ENCODE measurements at regions not wholly inside any gene's neighbourhood (a gene's known extent, or its start where the extent isn't known, plus 50 kb on each side); places are given as distances from the start of the nearest gene placed in this dataset.

DNA sequence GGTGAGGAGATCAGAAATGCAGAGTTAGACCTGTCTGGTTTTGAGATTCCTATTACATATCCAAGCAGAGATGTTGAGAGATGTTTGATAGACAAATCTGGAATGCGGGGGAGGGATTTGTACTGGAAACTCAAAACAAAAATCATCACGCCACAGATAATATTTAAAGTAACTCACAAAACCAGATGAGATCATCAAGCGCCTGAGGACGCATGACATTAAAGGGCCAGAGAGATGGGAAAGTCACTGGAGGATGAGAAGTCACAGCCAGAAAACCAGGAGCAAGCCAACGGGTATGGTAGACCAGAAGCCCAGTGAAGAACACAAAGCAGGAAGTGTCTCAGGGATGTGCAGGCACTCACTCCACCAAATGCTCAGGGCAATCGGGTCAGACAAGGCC lies 87.7 kb downstream of the DLL1 start:
- TF ChIP-seq, protein P1, sequence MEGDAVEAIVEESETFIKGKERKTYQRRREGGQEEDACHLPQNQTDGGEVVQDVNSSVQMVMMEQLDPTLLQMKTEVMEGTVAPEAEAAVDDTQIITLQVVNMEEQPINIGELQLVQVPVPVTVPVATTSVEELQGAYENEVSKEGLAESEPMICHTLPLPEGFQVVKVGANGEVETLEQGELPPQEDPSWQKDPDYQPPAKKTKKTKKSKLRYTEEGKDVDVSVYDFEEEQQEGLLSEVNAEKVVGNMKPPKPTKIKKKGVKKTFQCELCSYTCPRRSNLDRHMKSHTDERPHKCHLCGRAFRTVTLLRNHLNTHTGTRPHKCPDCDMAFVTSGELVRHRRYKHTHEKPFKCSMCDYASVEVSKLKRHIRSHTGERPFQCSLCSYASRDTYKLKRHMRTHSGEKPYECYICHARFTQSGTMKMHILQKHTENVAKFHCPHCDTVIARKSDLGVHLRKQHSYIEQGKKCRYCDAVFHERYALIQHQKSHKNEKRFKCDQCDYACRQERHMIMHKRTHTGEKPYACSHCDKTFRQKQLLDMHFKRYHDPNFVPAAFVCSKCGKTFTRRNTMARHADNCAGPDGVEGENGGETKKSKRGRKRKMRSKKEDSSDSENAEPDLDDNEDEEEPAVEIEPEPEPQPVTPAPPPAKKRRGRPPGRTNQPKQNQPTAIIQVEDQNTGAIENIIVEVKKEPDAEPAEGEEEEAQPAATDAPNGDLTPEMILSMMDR (IDR thresholded peaks at IDR 0.05), result no peak
- Histone ChIP-seq H3K36me3 (no peaks in the 10 kb centered on the region), H3K27me3 (no peaks in the 10 kb centered on the region), H3K27ac (no peak overlapping the region), H3K4me1 (ENCODE audit: control insufficient read depth in 1 of 2, insufficient read depth in 1 of 2, low read depth in 1 of 2, low read length in 1 of 2) (no peaks in the 10 kb centered on the region), H3K4me3 (ENCODE audit: low read depth in 1 of 2, low read length in 1 of 2) (no peak overlapping the region), H3K9me3 (no peaks in the 10 kb centered on the region)

GRCh38 chr6:170202416-170203135 lies 88.3 kb downstream of the DLL1 start:
- TF ChIP-seq, protein P1 (IDR thresholded peaks at IDR 0.05), result no peak
- no peak overlapping the region for H3K27ac ChIP-seq
- H3K4me1 ChIP-seq (ENCODE audit: control insufficient read depth in 1 of 2, insufficient read depth in 1 of 2, low read depth in 1 of 2, low read length in 1 of 2), result no peaks in the 10 kb centered on the region
- H3K27me3 ChIP-seq, result no peaks in the 10 kb centered on the region
- no peaks in the 10 kb centered on the region for H3K9me3 ChIP-seq
- H3K36me3 ChIP-seq, result no peaks in the 10 kb centered on the region
- H3K4me3 ChIP-seq (ENCODE audit: low read depth in 1 of 2, low read length in 1 of 2), result no peak overlapping the region

DNA sequence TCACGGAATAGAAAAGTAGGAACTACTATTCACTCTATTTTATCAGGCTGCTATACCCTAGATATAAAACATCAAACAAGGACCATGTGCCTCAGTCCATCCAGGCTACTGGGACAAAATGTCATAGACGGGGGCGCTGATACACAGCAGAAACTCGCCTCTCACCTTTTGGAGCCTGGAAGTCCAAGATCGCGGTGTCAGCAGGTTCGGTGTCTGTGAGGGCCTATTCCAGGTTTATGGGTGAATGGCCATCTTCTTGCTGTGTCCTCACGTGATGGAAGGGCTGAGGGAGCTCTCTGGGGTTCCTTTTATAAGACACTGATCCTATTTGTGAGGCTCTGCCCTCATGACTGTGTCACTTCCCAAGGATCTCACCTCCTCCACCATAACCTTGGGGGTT lies 89.5 kb downstream of the DLL1 start:
- Histone ChIP-seq H3K27me3 (no peaks in the 10 kb centered on the region), H3K36me3 (no peaks in the 10 kb centered on the region)
- TF ChIP-seq, protein P1 (IDR thresholded peaks at IDR 0.05), result no peak

DNA sequence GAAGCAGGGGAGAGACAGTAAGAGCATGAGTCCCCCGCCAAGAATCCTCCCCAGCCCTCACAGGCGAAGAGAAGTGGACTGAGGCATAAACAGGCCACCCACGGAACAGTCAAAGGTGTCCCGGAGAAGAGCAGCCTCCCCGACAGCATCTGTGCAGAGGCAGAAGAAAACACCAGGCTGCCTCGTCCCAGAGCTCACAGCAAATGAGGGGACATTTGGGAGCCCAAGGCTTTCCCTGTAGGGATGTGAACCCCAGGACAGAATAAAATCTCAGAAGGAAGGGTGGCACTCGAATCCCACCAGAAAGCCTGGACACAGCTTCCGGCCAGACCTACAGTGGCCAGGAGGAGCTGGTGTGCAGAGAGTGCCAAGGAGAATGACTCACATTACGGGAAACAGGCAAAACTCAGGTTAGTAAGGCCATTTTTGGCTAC lies 90.4 kb downstream of the DLL1 start:
- TF ChIP-seq, protein P1 (IDR thresholded peaks at IDR 0.05), result no peak
- Histone ChIP-seq H3K4me1 (ENCODE audit: control insufficient read depth in 1 of 2, insufficient read depth in 1 of 2, low read depth in 1 of 2, low read length in 1 of 2) (no peaks in the 10 kb centered on the region), H3K27ac (no peak overlapping the region), H3K9me3 (no peaks in the 10 kb centered on the region), H3K27me3 (no peaks in the 10 kb centered on the region), H3K4me3 (ENCODE audit: low read depth in 1 of 2, low read length in 1 of 2) (no peak overlapping the region), H3K36me3 (no peaks in the 10 kb centered on the region)

More for the DNA sequence above, 89.5 kb downstream of the DLL1 start:
- no peaks in the 10 kb centered on the region for H3K9me3 ChIP-seq
- H3K4me1 ChIP-seq (ENCODE audit: control insufficient read depth in 1 of 2, insufficient read depth in 1 of 2, low read depth in 1 of 2, low read length in 1 of 2), result no peaks in the 10 kb centered on the region
- H3K27ac ChIP-seq, result no peak overlapping the region
- no peak overlapping the region for H3K4me3 ChIP-seq (ENCODE audit: low read depth in 1 of 2, low read length in 1 of 2)

DNA sequence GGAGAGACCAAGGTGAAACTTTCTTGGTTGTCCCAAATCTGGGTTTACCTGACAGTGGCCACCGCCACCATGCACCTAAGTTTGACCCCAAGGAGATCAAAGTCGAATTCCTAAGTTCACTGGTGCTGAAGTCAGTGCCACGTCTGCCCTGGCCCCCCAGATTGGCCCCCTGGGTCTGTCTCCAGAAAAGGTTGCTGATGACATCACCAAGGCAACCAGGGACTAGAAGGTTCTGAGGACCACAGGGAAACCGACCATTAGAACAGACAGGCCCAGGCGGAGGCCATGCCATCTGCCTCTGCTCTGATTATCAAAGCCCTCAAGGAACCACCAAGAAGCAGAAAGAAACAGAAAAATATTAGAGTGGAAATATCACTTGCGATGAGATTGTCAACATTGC lies 91.2 kb downstream of the DLL1 start:
- Histone ChIP-seq H3K27ac (no peak overlapping the region), H3K4me3 (ENCODE audit: low read depth in 1 of 2, low read length in 1 of 2) (no peak overlapping the region), H3K4me1 (ENCODE audit: control insufficient read depth in 1 of 2, insufficient read depth in 1 of 2, low read depth in 1 of 2, low read length in 1 of 2) (no peaks in the 10 kb centered on the region), H3K27me3 (no peaks in the 10 kb centered on the region), H3K9me3 (no peaks in the 10 kb centered on the region), H3K36me3 (no peaks in the 10 kb centered on the region)
- TF ChIP-seq, protein P1 (IDR thresholded peaks at IDR 0.05), result no peak
